ENCODE measurements at regions not wholly inside any gene's neighbourhood (a gene's known extent, or its start where the extent isn't known, plus 50 kb on each side); places are given as distances from the start of the nearest gene placed in this dataset.

DNA sequence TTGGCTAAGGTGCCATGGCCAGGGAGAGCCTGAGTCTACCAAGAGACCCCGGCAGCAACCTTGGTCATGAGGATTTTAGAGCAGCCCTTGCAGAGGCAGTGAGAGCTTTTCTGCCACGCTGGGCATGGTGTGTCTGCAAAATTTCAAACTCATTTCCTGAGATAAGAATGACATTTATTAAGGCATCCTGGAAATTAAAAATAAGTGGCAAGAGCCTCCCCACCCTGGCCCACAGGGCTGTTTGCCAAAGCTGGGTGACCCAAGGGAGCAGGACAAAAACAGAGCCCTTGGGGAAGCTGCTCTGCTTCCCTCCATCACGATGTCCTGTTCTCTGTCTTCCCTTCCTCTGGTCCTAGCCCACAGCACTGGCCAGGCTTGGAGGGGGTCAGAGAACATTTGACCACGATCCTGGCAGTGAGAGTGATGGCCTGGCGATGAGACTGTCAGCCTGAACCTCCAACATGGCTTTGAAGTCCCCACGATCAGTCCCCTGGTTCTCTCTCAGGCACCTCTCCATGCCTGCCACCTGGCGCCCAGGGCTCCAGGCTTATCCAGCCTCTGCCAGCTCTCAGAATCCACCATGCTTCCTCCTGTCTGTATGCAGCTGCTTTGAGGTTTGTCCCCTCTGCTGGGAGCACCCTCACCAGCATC is 68.9 kb upstream of the RMDN2 start:
- POLR2A ChIA-PET (ENCODE audit: unreplicated experiment), result no interaction called here
- no peak overlapping the region for H3K4me3 ChIP-seq
- H3K27me3 ChIP-seq (ENCODE audit: insufficient read depth, low read depth), result no peaks in the 10 kb centered on the region
- no peaks in the 10 kb centered on the region for H3K9me3 ChIP-seq (ENCODE audit: insufficient read depth, low read depth)
- CTCF ChIA-PET, result no interaction called here
- no peak overlapping the region for H3K27ac ChIP-seq
- no peak overlapping the region for H2AFZ ChIP-seq
- no peak for DNase-seq
- intact Hi-C loops (cut with micrococcal nuclease; ENCODE audit: unreplicated experiment), result no loop called here
- BruUV-seq (replicated peaks), result no TSS peak
- H3K4me2 ChIP-seq, result no peak overlapping the region
- no peaks in the 10 kb centered on the region for H3K36me3 ChIP-seq (ENCODE audit: low read depth)
- TF ChIP-seq, protein P1, sequence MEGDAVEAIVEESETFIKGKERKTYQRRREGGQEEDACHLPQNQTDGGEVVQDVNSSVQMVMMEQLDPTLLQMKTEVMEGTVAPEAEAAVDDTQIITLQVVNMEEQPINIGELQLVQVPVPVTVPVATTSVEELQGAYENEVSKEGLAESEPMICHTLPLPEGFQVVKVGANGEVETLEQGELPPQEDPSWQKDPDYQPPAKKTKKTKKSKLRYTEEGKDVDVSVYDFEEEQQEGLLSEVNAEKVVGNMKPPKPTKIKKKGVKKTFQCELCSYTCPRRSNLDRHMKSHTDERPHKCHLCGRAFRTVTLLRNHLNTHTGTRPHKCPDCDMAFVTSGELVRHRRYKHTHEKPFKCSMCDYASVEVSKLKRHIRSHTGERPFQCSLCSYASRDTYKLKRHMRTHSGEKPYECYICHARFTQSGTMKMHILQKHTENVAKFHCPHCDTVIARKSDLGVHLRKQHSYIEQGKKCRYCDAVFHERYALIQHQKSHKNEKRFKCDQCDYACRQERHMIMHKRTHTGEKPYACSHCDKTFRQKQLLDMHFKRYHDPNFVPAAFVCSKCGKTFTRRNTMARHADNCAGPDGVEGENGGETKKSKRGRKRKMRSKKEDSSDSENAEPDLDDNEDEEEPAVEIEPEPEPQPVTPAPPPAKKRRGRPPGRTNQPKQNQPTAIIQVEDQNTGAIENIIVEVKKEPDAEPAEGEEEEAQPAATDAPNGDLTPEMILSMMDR (conservative IDR thresholded peaks at IDR 0.05), result no peak
- TF ChIP-seq EZH2 (IDR thresholded peaks at IDR 0.05; ENCODE audit: low read depth), result no peak
- H3F3A ChIP-seq (ENCODE audit: insufficient read depth, low read depth), result no peaks in the 10 kb centered on the region
- H4K20me1 ChIP-seq (ENCODE audit: insufficient read depth), result no peaks in the 10 kb centered on the region
- no peaks in the 10 kb centered on the region for H3K79me2 ChIP-seq (ENCODE audit: low read depth)
- no peaks in the 10 kb centered on the region for H3K4me1 ChIP-seq (replicated peaks; ENCODE audit: insufficient read depth)
- H3K9me2 ChIP-seq (ENCODE audit: insufficient read depth), result no peaks in the 10 kb centered on the region

DNA sequence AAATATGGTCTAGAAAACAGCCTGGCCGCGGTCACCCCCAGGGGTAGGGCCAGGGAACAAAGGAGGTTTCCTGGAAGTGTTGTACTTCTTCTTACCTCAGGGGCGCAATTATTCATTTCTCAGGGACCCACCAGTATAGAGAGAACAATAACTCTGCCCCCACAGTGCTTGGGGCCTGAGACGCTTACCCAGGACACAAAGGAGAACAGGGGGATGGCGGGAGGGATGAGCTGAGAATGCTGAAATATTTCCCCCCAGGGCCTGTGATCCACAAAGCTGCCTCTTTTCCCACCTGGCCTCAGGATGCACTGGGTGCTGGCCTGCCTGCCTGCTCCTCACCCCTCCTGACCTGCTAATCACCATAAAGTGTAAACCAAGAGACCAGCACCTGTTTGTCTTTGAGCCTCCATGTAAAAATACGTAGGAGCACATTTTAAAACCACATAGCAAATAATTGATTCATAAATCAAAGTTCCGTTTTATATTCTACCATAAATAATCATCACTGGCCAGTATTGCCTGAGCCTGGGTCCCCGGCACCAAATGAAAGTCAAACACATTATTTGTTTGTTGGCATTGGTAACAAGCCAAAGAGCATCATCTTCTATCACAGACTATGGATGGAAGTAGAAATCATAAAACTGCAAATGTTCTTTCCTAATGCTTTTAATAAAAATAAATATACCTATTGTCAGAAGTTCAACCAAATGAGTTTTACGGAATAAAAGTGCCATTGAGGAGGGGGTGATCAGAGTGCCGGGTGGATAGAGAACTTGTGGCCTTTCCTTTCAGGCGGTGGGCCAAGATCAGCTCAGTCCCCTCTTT is 67.3 kb upstream of the RMDN2 start:
- Histone ChIP-seq H3K36me3 (ENCODE audit: low read depth) (no peaks in the 10 kb centered on the region), H2AFZ (0 out of 2 replicates have a peak overlapping the region, but pooled peaks have one; percentile 32), H3K9me3 (ENCODE audit: insufficient read depth, low read depth) (no peaks in the 10 kb centered on the region), H3K27ac (no peak overlapping the region), H4K20me1 (ENCODE audit: insufficient read depth) (no peaks in the 10 kb centered on the region), H3F3A (ENCODE audit: insufficient read depth, low read depth) (no peaks in the 10 kb centered on the region), H3K4me1 (replicated peaks; ENCODE audit: insufficient read depth) (no peaks in the 10 kb centered on the region), H3K4me3 (no peak overlapping the region), H3K9me2 (ENCODE audit: insufficient read depth) (no peaks in the 10 kb centered on the region), H3K4me2 (no peak overlapping the region), H3K27me3 (ENCODE audit: insufficient read depth, low read depth) (no peaks in the 10 kb centered on the region), H3K79me2 (ENCODE audit: low read depth) (no peaks in the 10 kb centered on the region)
- intact Hi-C loops (cut with micrococcal nuclease; ENCODE audit: unreplicated experiment), result no loop called here
- ChIA-PET POLR2A (ENCODE audit: unreplicated experiment) (no interaction called here), CTCF (no interaction called here)
- BruUV-seq (replicated peaks), result no TSS peak
- TF ChIP-seq EZH2 (IDR thresholded peaks at IDR 0.05; ENCODE audit: low read depth), result no peak
- TF ChIP-seq, protein P1 (conservative IDR thresholded peaks at IDR 0.05), result no peak
- DNase-seq, result no peak

DNA sequence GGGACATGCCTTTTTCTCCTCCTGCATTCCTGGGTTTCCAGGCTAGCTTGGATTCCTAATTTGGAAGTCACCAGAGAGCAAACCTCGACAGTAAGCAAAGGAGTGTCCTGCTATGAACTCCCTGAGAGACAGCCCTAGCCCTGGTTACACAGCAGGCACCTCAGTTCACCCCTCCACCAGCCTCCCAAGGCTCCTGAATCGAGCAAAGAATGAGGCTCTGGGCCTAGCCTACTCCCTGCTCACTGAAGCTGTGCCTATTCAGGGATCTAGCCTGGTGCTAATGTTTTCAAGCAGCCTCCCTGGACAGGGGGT is 66.7 kb upstream of the RMDN2 start:
- 0 out of 2 replicates have a peak overlapping the region, but pooled peaks have one; percentile 32 for H2AFZ ChIP-seq
- no peaks in the 10 kb centered on the region for H3K27me3 ChIP-seq (ENCODE audit: insufficient read depth, low read depth)
- H3K9me3 ChIP-seq (ENCODE audit: insufficient read depth, low read depth), result no peaks in the 10 kb centered on the region
- no peaks in the 10 kb centered on the region for H4K20me1 ChIP-seq (ENCODE audit: insufficient read depth)
- POLR2A ChIA-PET (ENCODE audit: unreplicated experiment), result no interaction called here
- intact Hi-C loops (cut with micrococcal nuclease; ENCODE audit: unreplicated experiment), result no loop called here
- DNase-seq, result no peak
- H3K36me3 ChIP-seq (ENCODE audit: low read depth), result no peaks in the 10 kb centered on the region
- H3K4me1 ChIP-seq (replicated peaks; ENCODE audit: insufficient read depth), result no peaks in the 10 kb centered on the region
- TF ChIP-seq, protein P1 (conservative IDR thresholded peaks at IDR 0.05), result no peak
- no peak for TF ChIP-seq EZH2 (IDR thresholded peaks at IDR 0.05; ENCODE audit: low read depth)
- H3K79me2 ChIP-seq (ENCODE audit: low read depth), result no peaks in the 10 kb centered on the region
- no peaks in the 10 kb centered on the region for H3K9me2 ChIP-seq (ENCODE audit: insufficient read depth)
- no peak overlapping the region for H3K4me3 ChIP-seq
- no peaks in the 10 kb centered on the region for H3F3A ChIP-seq (ENCODE audit: insufficient read depth, low read depth)
- no TSS peak for BruUV-seq (replicated peaks)
- no peak overlapping the region for H3K4me2 ChIP-seq
- CTCF ChIA-PET, result no interaction called here
- no peak overlapping the region for H3K27ac ChIP-seq
